ENCODE measurements at regions not wholly inside any gene's neighbourhood (a gene's known extent, or its start where the extent isn't known, plus 50 kb on each side); places are given as distances from the start of the nearest gene placed in this dataset.

GRCh38 chr17:37796076-37796475 is 51.2 kb upstream of the HNF1B start:
- Histone ChIP-seq H3K4me3 (ENCODE audit: insufficient read depth, low read depth, low read length, poor library complexity, severe bottlenecking) (no peak overlapping the region), H3K4me1 (ENCODE audit: control insufficient read depth, insufficient read depth, low read length, poor library complexity, severe bottlenecking) (no peaks in the 10 kb centered on the region), H3K9me3 (ENCODE audit: control insufficient read depth, low read length) (no peaks in the 10 kb centered on the region), H3K27ac (ENCODE audit: insufficient read depth, low read length, poor library complexity, severe bottlenecking) (no peak overlapping the region), H3K27me3 (replicated peaks; ENCODE audit: control insufficient read depth, insufficient read depth, low read length, poor library complexity, severe bottlenecking) (no peaks in the 10 kb centered on the region), H3K36me3 (ENCODE audit: control insufficient read depth, insufficient read depth, low read length) (no peaks in the 10 kb centered on the region)
- DNase-seq = no peak
